ENCODE measurements at regions not wholly inside any gene's neighbourhood (a gene's known extent, or its start where the extent isn't known, plus 50 kb on each side); places are given as distances from the start of the nearest gene placed in this dataset.

- TF ChIP-seq POLR2A (IDR thresholded peaks at IDR 0.05), result no peak
- TF ChIP-seq, protein P1, sequence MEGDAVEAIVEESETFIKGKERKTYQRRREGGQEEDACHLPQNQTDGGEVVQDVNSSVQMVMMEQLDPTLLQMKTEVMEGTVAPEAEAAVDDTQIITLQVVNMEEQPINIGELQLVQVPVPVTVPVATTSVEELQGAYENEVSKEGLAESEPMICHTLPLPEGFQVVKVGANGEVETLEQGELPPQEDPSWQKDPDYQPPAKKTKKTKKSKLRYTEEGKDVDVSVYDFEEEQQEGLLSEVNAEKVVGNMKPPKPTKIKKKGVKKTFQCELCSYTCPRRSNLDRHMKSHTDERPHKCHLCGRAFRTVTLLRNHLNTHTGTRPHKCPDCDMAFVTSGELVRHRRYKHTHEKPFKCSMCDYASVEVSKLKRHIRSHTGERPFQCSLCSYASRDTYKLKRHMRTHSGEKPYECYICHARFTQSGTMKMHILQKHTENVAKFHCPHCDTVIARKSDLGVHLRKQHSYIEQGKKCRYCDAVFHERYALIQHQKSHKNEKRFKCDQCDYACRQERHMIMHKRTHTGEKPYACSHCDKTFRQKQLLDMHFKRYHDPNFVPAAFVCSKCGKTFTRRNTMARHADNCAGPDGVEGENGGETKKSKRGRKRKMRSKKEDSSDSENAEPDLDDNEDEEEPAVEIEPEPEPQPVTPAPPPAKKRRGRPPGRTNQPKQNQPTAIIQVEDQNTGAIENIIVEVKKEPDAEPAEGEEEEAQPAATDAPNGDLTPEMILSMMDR (IDR thresholded peaks at IDR 0.05), result no peak
These were observed 364.4 kb upstream of the GCFC2 start for GRCh38 chr2:76075126-76075525.
